Osteoblast (primary cell): ENCODE measurements at regions not wholly inside any gene's neighbourhood (a gene's known extent, or its start where the extent isn't known, plus 50 kb on each side); places are given as distances from the start of the nearest gene placed in this dataset.

Experiments
- DNase-seq: peaks from one replicate; pipeline ENCODE4 v3.0.0; 2011; ENCODE audit warnings: low spot score, mixed read lengths; ENCODE audit not compliant: insufficient read length; ENCODE audit errors: missing footprints
- H2AFZ ChIP-seq: 2 replicates; pipeline ENCODE4 v1.6.0; 2011; ENCODE audit warnings: mild to moderate bottlenecking, low read length
- H3K27ac ChIP-seq: 2 replicates; pipeline ENCODE4 v1.5.1; 2011; ENCODE audit warnings: mild to moderate bottlenecking, low read depth, low read length, moderate library complexity
- H3K27me3 ChIP-seq: 2 replicates; pipeline ENCODE4 v1.6.0; 2012; ENCODE audit warnings: mild to moderate bottlenecking, control low read depth, inconsistent platforms, low read length, moderate library complexity; ENCODE audit not compliant: insufficient read depth
- H3K36me3 ChIP-seq: 2 replicates; pipeline ENCODE4 v1.5.1; 2011; ENCODE audit warnings: mild to moderate bottlenecking, low read length, control low read depth, moderate library complexity; ENCODE audit not compliant: insufficient read depth
- H3K4me1 ChIP-seq: 2 replicates; pipeline ENCODE4 v1.5.1; 2011; ENCODE audit warnings: mild to moderate bottlenecking, low read length, control low read depth, moderate library complexity; ENCODE audit not compliant: insufficient read depth
- H3K4me2 ChIP-seq: 2 replicates; pipeline ENCODE4 v1.6.0; 2011; ENCODE audit warnings: mild to moderate bottlenecking, low read length; ENCODE audit not compliant: insufficient read depth
- H3K4me3 ChIP-seq: fragments of 200-600 bp; sonication (generic); 3 replicates; pipeline ENCODE4 v1.5.1; 2012; ENCODE audit warnings: mild to moderate bottlenecking, low read length, inconsistent platforms; ENCODE audit not compliant: insufficient read depth
- H3K79me2 ChIP-seq: 2 replicates; pipeline ENCODE4 v1.6.0; 2012; ENCODE audit warnings: mild to moderate bottlenecking, low read length, control low read depth, inconsistent platforms; ENCODE audit not compliant: insufficient read depth
- H3K9me3 ChIP-seq: 2 replicates; pipeline ENCODE4 v1.5.1; 2011; ENCODE audit warnings: low read depth, low read length, control low read depth
- H4K20me1 ChIP-seq: 2 replicates; pipeline ENCODE4 v1.6.0; 2012; ENCODE audit warnings: mild to moderate bottlenecking, low read length, control low read depth; ENCODE audit not compliant: insufficient read depth
- CTCF ChIP-seq: IDR thresholded peaks from 2 replicates; pipeline ENCODE4 v1.5.1; 2011; ENCODE audit warnings: mild to moderate bottlenecking, low read depth, low read length, moderate library complexity; ENCODE audit errors: extremely low read depth

- H3K4me3 ChIP-seq = no peak overlapping the region
- H3K36me3 ChIP-seq = no peaks in the 10 kb centered on the region
- no peak overlapping the region for H3K4me2 ChIP-seq
- H3K9me3 ChIP-seq = no peaks in the 10 kb centered on the region
- peak overlapping the region; percentile 1 for H3K27ac ChIP-seq
- no peaks in the 10 kb centered on the region for H4K20me1 ChIP-seq
- DNase-seq = no peak
- no peaks in the 10 kb centered on the region for H3K79me2 ChIP-seq
- TF ChIP-seq CTCF = no peak
- H3K4me1 ChIP-seq = peaks cover 26% of the 10 kb centered on the region
- H2AFZ ChIP-seq = no peak overlapping the region
- no peaks in the 10 kb centered on the region for H3K27me3 ChIP-seq
These were observed 565.1 kb downstream of the ZEB2 start for GRCh38 chr2:143954844-143955243.

GRCh38 chr2:143954186-143954585 lies 565.7 kb downstream of the ZEB2 start:
- no peak overlapping the region for H2AFZ ChIP-seq
- H3K27ac ChIP-seq = no peak overlapping the region
- no peaks in the 10 kb centered on the region for H3K36me3 ChIP-seq
- DNase-seq = no peak
- no peaks in the 10 kb centered on the region for H3K79me2 ChIP-seq
- H3K4me3 ChIP-seq = no peak overlapping the region
- no peak for TF ChIP-seq CTCF
- no peaks in the 10 kb centered on the region for H4K20me1 ChIP-seq
- no peaks in the 10 kb centered on the region for H3K9me3 ChIP-seq
- H3K4me1 ChIP-seq = peaks cover 32% of the 10 kb centered on the region
- no peaks in the 10 kb centered on the region for H3K27me3 ChIP-seq
- H3K4me2 ChIP-seq = peak overlapping the region; percentile 14

GRCh38 chr2:143953451-143954030 lies 566.4 kb downstream of the ZEB2 start:
- no peak for DNase-seq
- H3K4me3 ChIP-seq = no peak overlapping the region
- no peaks in the 10 kb centered on the region for H3K79me2 ChIP-seq
- H3K9me3 ChIP-seq = no peaks in the 10 kb centered on the region
- H2AFZ ChIP-seq = no peak overlapping the region
- no peaks in the 10 kb centered on the region for H4K20me1 ChIP-seq
- no peak overlapping the region for H3K4me2 ChIP-seq
- H3K36me3 ChIP-seq = no peaks in the 10 kb centered on the region
- no peak overlapping the region for H3K27ac ChIP-seq
- no peaks in the 10 kb centered on the region for H3K27me3 ChIP-seq
- peaks cover 35% of the 10 kb centered on the region for H3K4me1 ChIP-seq
- TF ChIP-seq CTCF = no peak

GRCh38 chr2:143952536-143952935 lies 567.4 kb downstream of the ZEB2 start:
- no peak overlapping the region for H3K4me2 ChIP-seq
- no peak for TF ChIP-seq CTCF
- no peak for DNase-seq
- H3K36me3 ChIP-seq = no peaks in the 10 kb centered on the region
- H2AFZ ChIP-seq = no peak overlapping the region
- H3K79me2 ChIP-seq = no peaks in the 10 kb centered on the region
- peaks cover 35% of the 10 kb centered on the region for H3K4me1 ChIP-seq
- H3K27ac ChIP-seq = no peak overlapping the region
- no peaks in the 10 kb centered on the region for H4K20me1 ChIP-seq
- H3K27me3 ChIP-seq = no peaks in the 10 kb centered on the region
- no peak overlapping the region for H3K4me3 ChIP-seq
- no peaks in the 10 kb centered on the region for H3K9me3 ChIP-seq
